GM21619 (cell line): ENCODE measurements at regions not wholly inside any gene's neighbourhood (a gene's known extent, or its start where the extent isn't known, plus 50 kb on each side); places are given as distances from the start of the nearest gene placed in this dataset.

Experiments
- ATAC-seq: cut with Tn5 transposase; IDR thresholded peaks from one replicate; pipeline ENCODE4 v1.9.1; 2021; ENCODE audit not compliant: unreplicated experiment

DNA sequence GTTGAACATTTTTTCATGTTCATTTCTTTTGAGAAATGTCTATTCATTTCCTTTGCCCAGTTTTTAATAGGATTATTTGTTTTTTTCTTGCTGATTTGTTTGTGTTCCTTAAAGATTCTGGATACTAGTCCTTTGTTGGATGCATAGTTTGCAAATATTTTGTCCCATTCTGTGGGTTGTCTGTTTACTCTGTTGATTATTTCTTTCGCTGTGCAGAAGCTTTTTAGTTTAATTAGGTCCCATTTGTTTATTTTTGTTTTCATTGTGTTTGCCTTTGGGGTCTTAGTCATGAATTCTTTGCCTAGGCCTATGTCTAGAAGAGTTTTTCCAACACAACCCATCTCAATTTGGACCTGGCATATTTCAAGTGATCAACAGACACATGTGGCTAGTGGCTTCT is 116.1 kb upstream of the GALNT2 start:
- ATAC-seq, result no peak

DNA sequence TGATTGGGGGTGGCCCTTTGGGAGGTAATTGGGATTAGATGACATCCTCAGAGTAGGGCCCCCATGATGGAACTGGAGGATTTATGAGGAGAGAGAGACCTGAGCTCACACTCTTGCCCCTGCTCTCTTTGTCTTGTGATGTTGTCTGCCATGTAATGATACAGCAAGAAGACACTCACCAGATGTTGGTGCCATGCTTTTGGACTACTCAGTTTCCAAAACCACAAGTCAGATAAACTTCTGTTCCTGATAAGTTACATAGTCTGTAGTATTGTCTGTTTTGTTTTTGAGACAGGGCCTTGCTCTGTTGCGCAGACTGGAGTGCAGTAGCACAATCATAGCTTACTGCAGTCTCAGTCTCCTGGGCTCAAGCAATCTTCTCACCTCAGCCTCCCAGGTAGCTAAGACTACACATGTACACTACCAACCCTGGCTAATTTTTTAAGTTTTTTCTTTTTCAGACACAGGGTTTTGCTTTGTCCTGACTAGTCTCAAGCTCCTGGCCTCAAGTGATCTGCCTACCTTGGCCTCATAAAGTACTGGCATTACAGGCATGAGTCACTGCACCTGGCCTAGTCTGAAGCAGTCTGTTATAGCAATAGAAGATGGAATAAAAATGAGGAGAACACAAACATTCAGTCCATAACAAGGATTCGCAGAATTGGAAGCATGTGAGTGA is 115.0 kb upstream of the GALNT2 start:
- no peak for ATAC-seq

DNA sequence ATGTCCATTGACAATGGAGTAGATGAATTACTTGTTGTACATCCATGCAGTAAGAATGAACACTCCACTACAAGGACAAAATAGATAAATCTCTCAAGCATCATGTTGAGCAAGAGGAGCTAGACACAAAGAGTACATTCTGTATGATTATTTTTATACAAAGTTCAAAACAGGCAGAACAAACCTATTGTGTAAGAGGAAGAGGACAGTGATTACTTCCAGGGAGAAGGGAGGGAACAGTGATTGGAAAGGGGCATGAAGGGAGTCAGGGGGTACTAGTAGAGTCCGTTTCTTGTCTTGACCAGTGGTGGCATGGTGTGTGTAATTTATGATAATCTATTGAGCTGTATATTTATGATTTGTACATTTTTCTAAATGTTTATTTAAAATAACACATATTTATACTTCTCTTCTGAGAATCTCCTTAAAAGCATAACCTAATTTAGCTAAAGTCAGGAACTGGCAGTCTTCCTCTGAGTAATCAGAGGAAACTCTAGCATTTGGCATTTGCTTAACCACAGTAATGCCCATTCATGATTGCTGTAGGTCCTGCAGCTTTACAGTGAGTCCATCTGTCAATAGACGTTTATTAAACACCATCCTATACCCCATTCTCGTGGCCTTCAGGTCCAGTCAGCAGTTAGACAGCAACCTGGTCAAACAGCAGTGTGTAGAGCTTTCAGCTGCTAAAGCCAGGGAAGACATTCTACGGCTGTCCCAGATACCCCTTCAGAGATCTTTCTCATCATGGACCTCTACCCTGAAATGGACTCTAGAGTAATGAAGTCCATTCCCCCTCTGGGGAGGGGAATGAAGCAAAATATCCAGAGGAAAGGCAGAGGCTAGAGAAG is 114.1 kb upstream of the GALNT2 start:
- no peak for ATAC-seq

DNA sequence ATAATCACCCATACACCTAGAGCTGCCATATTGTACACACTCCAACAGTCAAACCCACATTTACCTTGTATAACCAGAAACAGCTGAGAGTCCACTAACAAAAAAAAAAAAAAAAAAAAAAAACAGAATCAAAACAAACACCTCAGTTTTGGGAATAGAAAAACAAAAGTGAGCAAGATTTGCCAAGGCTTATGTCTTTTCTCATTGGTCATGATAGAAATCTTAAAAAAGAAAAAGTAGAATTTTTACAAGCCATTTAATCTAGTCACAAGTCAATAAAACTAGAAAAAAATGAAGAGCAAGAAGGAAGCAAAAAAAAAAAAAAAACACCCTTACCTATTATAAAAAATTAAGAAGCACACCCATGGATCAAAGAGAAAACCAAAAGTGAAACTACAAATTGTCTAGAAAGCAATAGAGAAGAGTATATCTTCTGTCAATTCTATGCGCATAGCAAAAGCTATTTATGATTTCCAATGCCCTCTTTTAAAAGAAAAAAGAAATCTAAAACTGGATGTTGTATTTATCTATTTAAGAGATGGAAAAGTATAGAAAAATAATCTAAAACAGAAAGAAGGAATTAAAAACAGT is 113.2 kb upstream of the GALNT2 start:
- no peak for ATAC-seq

DNA sequence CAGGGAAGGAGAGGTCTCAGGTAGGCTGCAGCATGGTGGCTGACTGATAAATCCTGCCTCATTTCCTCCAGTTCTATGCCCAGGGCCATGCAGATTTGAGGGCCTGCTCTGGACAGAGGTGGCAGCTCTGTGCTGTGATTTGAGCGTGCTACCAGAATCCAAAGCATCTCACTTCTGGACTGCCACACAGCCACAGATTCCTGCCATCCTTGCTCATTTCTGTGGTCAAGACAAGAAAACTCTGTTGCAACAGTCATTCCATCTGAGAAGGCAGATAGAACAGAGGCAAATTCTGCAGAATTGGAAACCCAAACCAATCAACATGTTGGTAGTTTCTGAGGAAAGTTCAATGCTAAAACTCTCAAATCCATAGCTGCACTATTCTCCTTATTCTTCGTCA is 102.8 kb upstream of the GALNT2 start:
- ATAC-seq, result no peak

DNA sequence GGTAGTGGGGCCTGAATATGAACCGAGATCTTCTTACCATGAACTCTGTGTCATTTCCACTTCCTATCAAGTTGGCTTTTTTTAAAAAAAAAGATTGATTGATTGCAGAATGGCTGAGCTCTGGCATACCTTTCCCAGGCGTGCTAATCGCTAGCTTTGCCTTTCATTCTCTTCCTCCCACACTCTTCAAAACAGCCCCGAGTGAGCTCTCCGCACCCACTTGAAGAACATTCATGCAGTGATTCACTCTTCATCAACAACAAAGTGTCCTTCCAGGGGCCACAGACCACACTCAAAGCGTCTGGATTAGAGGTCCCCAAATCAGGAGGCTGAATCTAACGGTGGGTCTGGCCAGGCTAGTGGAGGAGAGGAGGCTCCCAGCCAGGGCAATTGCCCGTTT is 96.3 kb upstream of the GALNT2 start:
- no peak for ATAC-seq

DNA sequence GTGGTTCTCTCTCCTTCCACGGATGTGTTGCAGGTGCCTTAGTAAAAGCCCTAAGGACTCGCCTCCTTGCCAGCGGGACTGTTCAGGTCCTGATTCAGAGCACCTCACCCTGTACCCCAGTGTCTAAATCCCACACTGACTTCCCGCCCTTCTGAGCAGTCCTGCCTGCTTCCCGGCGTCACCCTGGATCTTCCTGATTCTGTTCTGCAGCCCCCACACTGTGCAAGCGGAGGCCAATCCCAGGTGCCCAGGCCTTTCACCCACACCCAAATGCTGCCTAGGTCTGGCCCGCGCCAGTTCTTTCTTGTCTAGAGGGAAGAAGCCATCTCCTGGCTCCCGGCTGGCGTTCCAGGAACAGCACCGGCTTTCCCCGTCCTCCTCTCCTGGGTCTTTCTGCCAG is 95.9 kb upstream of the GALNT2 start:
- ATAC-seq, result no peak

DNA sequence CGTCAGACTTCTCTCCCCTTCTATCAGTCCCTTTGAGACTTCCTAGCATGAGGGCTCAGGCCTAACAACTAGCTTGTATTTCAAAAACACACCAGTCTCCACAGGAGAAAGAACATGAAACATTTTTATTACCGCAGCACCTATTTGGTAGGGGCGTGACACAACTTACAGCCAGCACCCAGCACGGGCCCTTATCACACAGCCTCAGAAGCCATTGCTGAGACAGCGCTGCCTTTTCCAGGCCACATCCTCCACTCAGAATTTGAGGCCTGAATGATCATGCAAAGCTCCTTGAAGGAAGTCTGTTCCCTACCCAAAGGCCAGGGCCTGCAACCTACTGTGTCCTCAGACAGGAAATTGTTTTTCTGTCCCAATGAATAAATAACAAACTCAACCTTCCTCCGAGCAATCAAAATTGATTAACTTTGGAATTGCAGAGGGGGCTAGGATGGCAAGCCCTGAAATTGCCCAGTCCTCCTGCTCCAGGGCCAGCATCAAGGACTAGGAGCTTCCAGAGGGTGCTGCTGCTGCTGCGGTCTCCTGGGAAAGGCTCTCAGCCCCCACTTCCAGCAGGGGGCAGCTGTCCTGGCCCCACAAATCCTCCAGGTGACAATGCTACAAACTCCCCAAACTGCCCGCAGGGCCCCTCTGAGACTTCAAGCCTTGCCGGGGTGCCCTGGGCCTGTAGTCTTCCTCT is 94.3 kb upstream of the GALNT2 start:
- ATAC-seq, result no peak

DNA sequence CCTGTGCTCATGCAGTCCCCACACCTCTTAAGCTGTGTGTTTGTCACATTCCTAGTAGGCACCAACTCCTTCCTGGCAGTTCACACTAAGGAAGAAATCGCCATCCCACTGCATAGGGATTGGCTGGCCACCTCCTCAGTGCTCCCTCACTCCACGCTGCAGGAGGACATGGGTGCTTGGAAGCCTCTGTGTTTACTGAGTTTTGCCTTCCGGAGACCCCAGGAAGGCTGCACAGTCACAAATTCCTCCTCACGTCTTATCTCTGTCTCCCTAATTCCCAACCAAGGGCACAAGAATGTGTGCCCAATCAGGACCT is 93.8 kb upstream of the GALNT2 start:
- ATAC-seq, result no peak

DNA sequence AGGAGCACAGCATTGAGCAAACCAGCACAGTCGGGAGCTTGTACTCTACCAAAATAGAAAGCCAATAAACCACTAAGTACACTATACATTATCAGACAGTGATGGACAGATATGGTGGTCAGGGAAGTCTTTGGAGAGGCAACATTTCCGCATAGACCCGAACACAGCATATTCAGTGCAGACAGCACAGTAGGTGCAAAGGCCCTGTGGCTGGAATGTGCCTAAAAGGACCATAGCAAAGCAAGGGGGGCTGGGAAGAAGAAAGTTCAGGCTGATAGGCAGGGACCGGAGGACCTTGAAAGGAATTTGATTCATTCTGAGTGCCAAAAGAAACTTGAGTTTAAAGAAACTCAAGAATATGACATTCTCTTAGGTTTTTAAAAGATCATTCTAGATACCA is 92.0 kb upstream of the GALNT2 start:
- ATAC-seq, result no peak

DNA sequence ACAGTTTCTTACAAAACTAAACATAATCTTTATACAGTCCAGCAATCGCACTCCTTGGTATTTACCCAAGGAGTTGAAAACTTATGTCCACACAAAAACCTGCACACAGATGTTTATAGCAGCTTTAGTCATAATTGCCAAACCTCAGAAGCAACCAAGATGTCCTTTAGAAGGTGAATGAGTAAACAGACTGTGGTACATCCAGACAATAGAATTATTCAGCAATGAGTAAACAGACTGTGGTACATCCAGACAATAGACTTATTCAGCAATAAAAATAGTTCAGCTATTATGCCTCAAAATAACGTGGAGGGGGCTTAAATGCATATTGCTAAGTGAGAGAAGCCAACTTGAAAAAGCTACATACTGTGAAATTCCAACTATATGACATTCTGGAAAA is 87.0 kb upstream of the GALNT2 start:
- no peak for ATAC-seq

DNA sequence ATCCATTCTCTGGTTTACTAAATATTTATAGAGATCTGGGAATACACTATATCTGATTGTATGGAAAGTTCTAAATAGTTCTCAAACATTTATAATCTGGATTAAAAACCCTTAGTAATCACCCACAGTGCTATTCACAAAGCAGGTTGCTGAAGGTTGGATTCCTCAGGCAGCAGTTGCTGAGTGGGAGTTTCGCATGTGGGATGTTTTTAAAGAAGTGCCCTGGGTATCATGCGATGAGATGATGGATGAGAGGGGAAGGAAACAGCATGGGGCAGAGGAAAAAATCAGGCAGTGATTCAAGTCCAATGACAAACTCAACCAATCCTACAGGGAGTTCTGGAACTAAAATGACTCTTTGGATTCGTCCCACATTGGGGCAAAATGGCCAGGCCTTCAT is 85.3 kb upstream of the GALNT2 start:
- no peak for ATAC-seq

DNA sequence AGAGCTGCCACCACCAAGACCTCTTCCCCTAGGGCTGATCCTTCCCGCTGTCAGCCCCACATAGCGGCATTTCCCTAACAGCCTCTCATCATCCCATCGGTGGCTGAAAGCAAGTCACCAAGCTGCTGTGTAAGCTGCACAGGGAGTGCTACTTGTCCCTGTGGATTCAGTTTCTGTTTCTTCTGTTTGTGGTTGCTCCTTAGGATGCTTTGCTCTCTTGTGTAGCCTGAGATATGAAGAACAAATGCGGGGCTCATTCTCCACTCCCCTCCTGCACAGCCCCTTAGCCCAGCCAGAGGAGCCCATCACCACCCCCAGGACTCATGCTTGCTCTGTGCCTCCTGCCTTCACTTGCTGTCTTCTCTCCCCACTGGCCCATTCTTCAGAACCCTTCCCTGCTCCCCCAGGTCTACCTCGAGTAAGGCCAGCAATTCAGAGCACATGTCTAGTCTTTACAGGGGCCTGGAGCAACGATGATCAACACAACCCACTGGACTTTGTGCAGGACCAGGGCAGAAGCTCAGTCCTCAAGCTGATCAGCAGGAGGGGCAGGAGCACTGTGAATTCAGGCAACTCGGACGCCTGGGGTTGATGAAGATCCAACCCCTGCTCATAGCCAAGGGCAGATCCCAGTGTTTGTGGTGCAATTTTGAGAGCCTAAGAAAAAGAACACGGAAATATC is 82.6 kb upstream of the GALNT2 start:
- ATAC-seq, result no peak

DNA sequence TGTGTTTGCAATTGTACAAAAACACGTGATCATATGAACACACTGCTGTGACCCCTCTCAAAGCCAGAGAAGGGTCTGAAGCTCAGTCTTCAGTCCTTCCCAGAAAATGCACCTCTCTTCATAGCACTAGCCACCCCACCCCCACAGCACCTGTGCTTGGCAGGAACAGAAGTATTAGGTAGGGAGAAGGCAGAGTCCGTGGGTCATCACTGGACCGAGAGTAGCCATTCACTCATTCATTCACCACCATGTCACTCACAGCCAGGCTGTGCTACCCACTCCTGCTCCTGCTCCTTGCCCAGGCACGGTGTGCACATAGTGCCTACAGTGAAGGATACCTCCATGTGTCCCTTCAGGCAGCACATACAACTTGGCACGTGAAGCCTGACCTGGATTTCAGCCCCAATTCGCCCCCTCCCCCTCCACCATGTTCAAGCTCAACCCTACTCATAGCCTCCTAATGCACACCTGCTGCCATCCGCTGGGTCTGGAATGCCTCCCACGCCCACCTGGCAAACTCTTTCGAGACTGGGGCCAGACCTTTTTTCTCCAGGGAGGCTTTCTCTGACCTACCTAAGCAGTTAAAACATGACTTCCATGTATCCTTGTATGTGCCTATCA is 81.9 kb upstream of the GALNT2 start:
- no peak for ATAC-seq

DNA sequence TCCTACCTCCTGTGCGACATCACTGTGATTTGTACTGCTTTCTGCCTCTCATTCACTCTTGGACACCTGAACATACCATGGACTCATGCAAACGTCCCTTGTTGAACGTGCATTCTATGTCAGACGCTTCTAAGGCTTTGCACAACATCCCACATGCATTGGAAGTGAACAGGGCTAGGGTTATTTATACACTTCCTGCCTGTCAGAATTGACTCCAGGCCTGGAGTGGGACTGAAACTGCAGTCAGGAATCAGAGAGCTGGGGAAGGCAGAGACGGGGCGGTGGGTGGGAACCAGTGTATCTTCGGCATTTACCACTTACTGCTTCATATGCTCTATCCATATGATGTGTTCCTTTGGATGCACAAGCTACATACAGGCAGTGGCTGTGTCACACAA is 81.4 kb upstream of the GALNT2 start:
- ATAC-seq, result no peak

DNA sequence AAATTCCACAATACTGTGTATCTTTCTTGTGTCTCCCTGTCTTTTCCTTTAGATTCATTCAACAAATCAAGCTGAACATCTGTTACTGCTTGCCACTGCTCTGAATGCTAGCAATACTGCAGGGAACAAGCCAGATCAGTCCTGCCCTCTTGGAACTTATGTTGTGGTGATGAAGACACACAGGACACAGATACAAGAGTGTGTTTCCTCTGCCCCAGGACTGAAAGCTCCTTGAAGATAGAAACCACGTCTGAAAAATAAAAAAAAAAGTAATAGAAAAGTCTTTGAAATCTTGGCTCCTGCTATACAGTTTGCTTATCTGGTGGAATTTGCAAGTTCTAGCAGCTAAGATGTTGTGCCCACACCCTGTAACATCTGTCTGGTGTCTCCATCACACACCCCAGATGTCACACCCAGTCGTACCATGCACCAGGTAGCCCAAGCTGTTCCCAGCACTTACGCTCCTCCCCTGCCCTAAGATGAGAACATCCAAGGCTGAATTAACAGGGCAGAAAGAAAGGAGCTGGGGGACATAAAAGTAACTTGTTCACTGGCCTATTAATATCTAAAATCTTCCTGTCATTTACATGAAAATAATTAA is 80.2 kb upstream of the GALNT2 start:
- no peak for ATAC-seq

DNA sequence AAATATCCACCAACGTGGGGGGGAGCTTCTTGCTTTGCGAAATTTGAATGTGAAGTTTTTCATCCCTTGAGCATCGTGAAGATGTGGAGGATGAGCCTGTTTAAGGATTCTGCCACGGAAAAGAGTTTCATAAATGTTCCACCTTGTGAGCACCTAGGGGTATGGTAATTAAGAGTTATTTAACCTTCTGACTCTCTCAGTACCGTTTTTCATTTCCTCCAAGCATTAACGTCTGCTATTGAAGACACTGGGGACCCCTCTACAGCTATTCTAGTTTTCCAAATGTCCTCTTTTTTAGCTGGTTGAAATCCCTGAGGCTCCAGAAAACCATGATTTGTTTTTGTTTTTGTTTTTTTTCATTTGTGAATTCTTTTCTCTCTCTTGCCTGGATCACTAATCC is 79.1 kb upstream of the GALNT2 start:
- ATAC-seq, result no peak

DNA sequence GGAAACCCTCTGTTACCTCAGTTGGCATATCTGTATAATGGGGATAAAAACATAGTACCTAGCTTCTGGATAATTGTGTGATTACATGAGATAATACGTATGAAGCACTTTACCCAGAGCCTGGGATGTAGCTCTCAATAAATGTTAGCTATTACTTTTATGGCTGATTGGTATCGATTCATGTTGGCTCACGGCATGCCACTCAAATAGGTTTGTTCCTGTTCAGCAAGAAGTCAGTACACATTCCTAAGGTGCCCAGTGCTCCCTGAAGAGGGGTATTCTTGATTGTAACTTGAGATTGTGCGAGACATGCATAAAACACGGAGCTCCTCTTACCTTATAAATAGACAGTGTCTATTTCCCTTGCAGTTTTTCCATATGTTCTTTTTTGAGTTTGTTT is 78.5 kb upstream of the GALNT2 start:
- ATAC-seq, result no peak

DNA sequence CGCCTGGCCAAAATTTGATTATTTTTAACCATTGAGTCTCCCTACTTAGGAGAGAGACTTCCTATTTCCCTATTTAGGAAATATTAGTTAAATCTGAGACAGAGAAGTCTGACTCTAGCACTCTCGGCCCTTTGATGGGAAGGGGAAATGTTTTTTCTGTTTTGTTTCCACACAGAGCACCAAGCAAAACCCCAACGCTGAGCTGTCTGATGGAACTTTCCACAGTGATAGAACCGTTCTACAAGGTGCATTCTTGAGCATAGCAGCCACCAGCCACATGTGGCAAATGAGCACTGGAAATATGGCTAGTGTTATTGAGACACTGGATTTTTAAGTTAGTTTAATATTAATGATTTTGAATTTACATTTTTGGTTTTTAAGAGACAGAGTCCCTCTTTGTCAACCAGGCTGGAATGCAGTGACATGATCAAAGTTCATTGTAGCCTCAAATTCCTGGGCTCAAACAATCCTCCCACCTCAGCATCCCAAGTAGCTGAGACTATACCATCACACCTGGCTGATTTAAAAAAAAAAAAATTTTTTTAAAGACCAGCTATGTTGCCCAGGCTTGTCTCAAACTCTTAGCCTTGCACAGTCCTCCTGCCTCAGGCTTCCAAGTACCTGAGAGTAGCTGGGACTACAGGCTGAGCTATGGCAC is 77.3 kb upstream of the GALNT2 start:
- ATAC-seq, result no peak

DNA sequence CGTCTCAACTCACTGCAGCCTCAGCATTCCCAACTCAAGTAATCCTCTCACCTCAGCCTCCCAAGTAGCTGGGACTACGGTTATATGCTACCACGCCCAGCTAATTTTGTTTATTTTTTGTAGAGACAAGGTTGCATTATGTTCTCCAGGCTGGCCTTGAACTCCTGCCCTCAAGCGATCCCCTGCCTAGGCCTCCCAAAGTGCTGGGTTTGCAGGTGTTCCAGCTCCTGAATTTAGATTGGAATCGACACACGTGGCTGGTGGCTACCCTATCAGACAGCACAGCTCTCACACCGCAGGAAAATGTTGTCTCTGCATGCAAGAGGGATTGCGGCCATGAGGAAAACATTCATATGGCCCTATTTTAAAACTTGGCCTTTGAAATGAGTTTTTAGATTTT is 76.7 kb upstream of the GALNT2 start:
- no peak for ATAC-seq
